ENCODE measurements at regions not wholly inside any gene's neighbourhood (a gene's known extent, or its start where the extent isn't known, plus 50 kb on each side); places are given as distances from the start of the nearest gene placed in this dataset.

DNA sequence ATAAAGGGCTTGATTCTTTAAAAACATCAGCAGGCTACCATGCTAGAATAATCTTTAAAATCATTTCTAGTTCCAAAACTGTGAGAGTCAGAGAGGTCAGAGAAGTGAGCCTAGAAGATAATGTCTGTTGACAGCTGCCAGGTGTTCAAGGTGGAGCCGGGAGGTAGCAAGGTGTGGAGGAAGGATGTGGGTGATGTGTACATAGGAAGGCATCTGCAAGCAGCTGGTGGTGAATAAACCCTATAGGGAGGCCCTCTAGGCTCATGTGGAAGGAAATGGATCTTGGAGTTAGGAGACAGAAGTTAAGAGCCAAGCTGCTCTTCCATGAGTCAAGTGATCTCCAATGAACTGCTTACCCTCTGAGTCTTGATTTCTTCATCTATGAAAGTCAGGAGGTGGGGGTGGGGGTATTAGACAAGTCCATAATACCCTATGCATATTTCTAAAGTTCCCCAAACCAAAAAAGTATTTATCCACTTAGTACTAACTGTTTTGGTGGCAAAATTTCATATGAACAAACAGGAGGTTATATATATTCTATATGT, 266.3 kb downstream of the RHOU start:
- Histone ChIP-seq H3K4me1 (ENCODE audit: low read depth, poor library complexity, severe bottlenecking) (no peaks in the 10 kb centered on the region), H3K36me3 (ENCODE audit: insufficient read depth) (no peaks in the 10 kb centered on the region), H3K4me2 (no peak overlapping the region), H3K79me2 (ENCODE audit: insufficient read depth, low read depth) (no peaks in the 10 kb centered on the region), H2AFZ (ENCODE audit: low read depth) (no peak overlapping the region), H3K27ac (no peak overlapping the region), H3K9ac (no peak overlapping the region), H4K20me1 (ENCODE audit: insufficient read depth) (no peaks in the 10 kb centered on the region), H3K27me3 (ENCODE audit: insufficient read depth, low read depth) (no peaks in the 10 kb centered on the region), H3K4me3 (IDR thresholded peaks at IDR 0.05; ENCODE audit: insufficient read depth, low read depth, low read length) (no peak overlapping the region)
- TF ChIP-seq, protein P1, sequence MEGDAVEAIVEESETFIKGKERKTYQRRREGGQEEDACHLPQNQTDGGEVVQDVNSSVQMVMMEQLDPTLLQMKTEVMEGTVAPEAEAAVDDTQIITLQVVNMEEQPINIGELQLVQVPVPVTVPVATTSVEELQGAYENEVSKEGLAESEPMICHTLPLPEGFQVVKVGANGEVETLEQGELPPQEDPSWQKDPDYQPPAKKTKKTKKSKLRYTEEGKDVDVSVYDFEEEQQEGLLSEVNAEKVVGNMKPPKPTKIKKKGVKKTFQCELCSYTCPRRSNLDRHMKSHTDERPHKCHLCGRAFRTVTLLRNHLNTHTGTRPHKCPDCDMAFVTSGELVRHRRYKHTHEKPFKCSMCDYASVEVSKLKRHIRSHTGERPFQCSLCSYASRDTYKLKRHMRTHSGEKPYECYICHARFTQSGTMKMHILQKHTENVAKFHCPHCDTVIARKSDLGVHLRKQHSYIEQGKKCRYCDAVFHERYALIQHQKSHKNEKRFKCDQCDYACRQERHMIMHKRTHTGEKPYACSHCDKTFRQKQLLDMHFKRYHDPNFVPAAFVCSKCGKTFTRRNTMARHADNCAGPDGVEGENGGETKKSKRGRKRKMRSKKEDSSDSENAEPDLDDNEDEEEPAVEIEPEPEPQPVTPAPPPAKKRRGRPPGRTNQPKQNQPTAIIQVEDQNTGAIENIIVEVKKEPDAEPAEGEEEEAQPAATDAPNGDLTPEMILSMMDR (conservative IDR thresholded peaks at IDR 0.05; ENCODE audit: low read depth, low read length) = no peak

DNA sequence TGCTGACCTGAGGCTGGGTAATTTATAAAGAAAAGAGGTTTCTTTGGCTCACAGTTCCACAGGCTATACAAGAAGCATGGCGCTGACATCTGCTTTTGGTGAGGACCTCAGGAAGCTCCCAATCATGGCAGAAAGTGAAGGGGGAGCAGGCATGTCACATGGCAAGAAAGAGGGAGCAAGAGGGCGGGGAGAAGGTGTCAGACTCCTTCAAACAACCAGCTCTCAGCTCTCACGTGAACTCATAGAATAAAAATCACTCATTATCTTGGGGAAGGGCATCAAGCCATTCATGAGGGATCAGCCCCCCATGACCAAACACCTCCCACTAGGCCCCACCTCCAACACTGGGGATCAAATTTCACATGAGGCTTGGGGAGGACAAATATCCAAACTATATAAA, 266.8 kb downstream of the RHOU start:
- H3K4me3 ChIP-seq (IDR thresholded peaks at IDR 0.05; ENCODE audit: insufficient read depth, low read depth, low read length) = no peak overlapping the region
- no peaks in the 10 kb centered on the region for H3K27me3 ChIP-seq (ENCODE audit: insufficient read depth, low read depth)
- H3K9ac ChIP-seq = no peak overlapping the region
- H2AFZ ChIP-seq (ENCODE audit: low read depth) = no peak overlapping the region
- TF ChIP-seq, protein P1 (conservative IDR thresholded peaks at IDR 0.05; ENCODE audit: low read depth, low read length) = no peak
- no peak overlapping the region for H3K27ac ChIP-seq
- H3K36me3 ChIP-seq (ENCODE audit: insufficient read depth) = no peaks in the 10 kb centered on the region
- no peaks in the 10 kb centered on the region for H3K4me1 ChIP-seq (ENCODE audit: low read depth, poor library complexity, severe bottlenecking)
- no peak overlapping the region for H3K4me2 ChIP-seq
- H3K79me2 ChIP-seq (ENCODE audit: insufficient read depth, low read depth) = no peaks in the 10 kb centered on the region
- no peaks in the 10 kb centered on the region for H4K20me1 ChIP-seq (ENCODE audit: insufficient read depth)

DNA sequence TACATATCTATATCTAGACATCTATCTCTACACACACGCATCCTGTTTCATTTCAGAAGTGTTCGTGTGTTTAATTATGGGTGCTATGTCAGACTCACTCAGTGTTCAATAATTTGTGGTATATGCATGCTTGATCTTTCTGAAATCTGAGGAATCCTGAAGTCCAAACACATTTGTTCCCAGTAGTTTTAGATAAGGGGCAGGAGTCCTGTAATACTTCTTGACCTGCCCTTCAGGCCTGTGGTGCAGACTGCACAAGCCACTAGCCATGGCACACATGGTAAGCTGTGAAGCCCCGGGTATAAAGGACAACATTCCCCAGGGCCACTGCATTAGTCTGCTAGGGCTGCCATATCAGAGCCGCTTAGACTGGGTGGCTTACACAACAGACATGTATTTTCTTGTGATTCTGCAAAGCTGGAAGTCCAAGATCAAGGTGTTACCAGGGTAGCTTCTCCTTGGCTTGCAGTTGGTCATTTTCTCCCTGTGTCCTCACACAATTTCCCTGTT, 267.2 kb downstream of the RHOU start:
- TF ChIP-seq, protein P1 (conservative IDR thresholded peaks at IDR 0.05; ENCODE audit: low read depth, low read length) = no peak

DNA sequence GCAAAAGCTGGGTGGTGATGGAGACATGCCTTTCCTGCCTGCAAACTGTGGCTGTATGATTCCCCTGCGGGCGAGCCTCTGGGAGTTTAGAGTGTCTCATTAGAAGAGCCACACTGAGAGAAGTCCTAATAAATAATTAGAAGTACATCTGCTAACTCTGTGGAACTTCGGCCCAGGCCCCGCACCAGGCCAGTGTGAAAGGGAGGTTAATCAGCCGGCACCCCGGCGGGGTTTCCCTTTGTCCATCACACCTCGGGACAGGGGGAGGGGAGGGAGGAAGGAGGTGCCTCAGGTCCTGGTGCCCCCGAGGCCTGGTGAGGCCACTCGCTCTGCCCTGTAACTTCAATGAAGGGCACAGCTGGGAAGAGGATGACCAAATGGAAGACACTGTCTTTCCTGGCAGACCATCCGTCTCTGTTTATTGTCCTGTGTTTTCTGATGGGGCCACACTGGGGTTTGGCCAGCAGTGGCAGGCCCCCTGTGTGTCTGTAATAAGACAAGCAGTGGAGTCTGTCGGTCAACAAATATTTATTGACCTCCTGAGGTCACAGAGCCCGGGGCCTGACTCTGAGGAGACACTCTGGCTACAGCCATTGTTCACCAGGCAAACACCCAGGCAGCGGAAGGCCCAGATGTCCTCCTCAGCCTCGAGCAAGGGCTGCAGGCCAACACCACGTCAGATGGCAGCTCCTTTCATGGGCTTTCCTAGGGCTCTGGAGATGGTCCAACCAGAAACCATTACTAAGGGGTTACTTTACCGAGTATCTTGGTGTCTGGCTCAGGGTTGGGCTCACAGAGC, 267.5 kb upstream of the RAB4A start:
- Histone ChIP-seq H4K20me1 (ENCODE audit: insufficient read depth) (no peaks in the 10 kb centered on the region), H3K9ac (no peak overlapping the region), H3K4me2 (no peak overlapping the region), H3K79me2 (ENCODE audit: insufficient read depth, low read depth) (no peaks in the 10 kb centered on the region), H3K4me1 (ENCODE audit: low read depth, poor library complexity, severe bottlenecking) (no peaks in the 10 kb centered on the region), H3K4me3 (IDR thresholded peaks at IDR 0.05; ENCODE audit: insufficient read depth, low read depth, low read length) (no peak overlapping the region), H2AFZ (ENCODE audit: low read depth) (no peak overlapping the region), H3K36me3 (ENCODE audit: insufficient read depth) (no peaks in the 10 kb centered on the region), H3K27me3 (ENCODE audit: insufficient read depth, low read depth) (no peaks in the 10 kb centered on the region), H3K27ac (no peak overlapping the region)
- TF ChIP-seq, protein P1 (conservative IDR thresholded peaks at IDR 0.05; ENCODE audit: low read depth, low read length) = no peak

More for the DNA sequence above, 267.2 kb downstream of the RHOU start:
- Histone ChIP-seq H3K9ac (no peak overlapping the region), H3K79me2 (ENCODE audit: insufficient read depth, low read depth) (no peaks in the 10 kb centered on the region), H2AFZ (ENCODE audit: low read depth) (no peak overlapping the region), H3K4me1 (ENCODE audit: low read depth, poor library complexity, severe bottlenecking) (no peaks in the 10 kb centered on the region), H3K27ac (no peak overlapping the region), H3K4me2 (no peak overlapping the region), H3K4me3 (IDR thresholded peaks at IDR 0.05; ENCODE audit: insufficient read depth, low read depth, low read length) (no peak overlapping the region), H4K20me1 (ENCODE audit: insufficient read depth) (no peaks in the 10 kb centered on the region), H3K36me3 (ENCODE audit: insufficient read depth) (no peaks in the 10 kb centered on the region), H3K27me3 (ENCODE audit: insufficient read depth, low read depth) (no peaks in the 10 kb centered on the region)
